ENCODE measurements at regions not wholly inside any gene's neighbourhood (a gene's known extent, or its start where the extent isn't known, plus 50 kb on each side); places are given as distances from the start of the nearest gene placed in this dataset.

- DNase-seq (ENCODE audit: low read depth) = no peak
- TF ChIP-seq, protein P1, sequence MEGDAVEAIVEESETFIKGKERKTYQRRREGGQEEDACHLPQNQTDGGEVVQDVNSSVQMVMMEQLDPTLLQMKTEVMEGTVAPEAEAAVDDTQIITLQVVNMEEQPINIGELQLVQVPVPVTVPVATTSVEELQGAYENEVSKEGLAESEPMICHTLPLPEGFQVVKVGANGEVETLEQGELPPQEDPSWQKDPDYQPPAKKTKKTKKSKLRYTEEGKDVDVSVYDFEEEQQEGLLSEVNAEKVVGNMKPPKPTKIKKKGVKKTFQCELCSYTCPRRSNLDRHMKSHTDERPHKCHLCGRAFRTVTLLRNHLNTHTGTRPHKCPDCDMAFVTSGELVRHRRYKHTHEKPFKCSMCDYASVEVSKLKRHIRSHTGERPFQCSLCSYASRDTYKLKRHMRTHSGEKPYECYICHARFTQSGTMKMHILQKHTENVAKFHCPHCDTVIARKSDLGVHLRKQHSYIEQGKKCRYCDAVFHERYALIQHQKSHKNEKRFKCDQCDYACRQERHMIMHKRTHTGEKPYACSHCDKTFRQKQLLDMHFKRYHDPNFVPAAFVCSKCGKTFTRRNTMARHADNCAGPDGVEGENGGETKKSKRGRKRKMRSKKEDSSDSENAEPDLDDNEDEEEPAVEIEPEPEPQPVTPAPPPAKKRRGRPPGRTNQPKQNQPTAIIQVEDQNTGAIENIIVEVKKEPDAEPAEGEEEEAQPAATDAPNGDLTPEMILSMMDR (IDR thresholded peaks at IDR 0.05; ENCODE audit: control insufficient read depth, extremely low read depth, insufficient read depth) = no peak
- H3K4me3 ChIP-seq (ENCODE audit: low read depth, low read length) = no peak overlapping the region
Observed at GRCh38 chr13:23947893-23948292, 50.6 kb upstream of the C1QTNF9B start.

GRCh38 chr13:23949200-23949599 lies 51.9 kb upstream of the C1QTNF9B start:
- no peak for DNase-seq (ENCODE audit: low read depth)
- H3K4me3 ChIP-seq (ENCODE audit: low read depth, low read length) = no peak overlapping the region
- TF ChIP-seq, protein P1 (IDR thresholded peaks at IDR 0.05; ENCODE audit: control insufficient read depth, extremely low read depth, insufficient read depth) = no peak

DNA sequence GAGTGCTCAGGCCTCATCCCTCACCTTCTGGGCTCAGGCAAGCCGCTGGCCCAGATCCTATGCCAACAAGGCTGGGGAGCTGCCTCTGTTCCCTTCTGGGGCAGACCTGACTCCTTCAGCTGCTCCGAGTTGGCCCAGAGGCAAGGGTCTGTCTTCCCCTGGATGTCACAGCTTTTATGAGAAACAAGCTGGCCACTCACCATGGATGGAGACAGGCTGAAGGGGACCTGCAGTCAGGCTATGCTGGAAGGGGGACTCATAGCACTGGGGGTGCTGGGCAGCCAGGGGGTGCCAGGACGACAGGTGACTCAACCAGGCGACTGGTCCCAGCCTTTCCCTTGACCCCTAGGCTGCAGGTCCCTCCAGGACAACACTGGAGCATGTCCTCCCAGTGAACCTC lies 52.4 kb upstream of the C1QTNF9B start:
- TF ChIP-seq, protein P1 (IDR thresholded peaks at IDR 0.05; ENCODE audit: control insufficient read depth, extremely low read depth, insufficient read depth) = no peak
- no peak overlapping the region for H3K4me3 ChIP-seq (ENCODE audit: low read depth, low read length)
- no peak for DNase-seq (ENCODE audit: low read depth)

DNA sequence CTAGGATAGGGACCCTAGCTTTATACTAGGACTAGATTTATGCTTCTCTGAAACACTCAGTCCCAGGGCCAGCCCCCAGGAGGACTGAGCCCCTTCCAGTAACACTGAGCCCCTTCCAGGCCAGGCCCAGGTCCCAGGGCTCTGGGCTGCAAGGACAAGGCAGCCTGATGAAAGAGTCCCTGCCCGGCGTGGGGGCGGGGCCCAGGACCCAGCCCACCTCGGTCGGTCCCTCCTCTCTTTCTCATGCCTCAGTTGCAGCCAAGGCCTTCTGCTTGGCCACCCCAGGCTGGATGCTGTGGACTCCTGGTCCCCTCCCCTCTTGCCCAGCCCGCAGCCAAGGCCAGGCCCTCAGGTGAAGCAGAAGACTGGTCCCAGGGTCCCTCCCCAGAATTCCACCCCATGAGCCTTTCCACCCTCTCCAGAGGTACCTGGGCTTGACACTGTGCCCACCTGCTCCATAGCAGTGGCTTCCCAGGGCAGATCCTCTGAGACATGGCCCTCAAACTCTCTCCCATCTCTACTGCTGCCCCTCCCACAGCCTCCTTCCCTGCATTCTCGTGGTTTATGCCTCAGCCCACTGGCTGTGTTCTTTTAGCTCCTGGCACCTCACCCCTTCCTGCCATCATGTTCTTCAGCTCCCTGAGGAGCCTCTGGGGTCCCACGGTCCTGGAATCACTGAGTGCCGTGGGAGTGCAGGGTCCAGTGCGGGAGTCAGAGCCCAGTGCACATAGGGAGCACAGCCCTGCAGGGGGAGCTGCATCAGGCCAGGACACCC lies 53.6 kb upstream of the C1QTNF9B start:
- TF ChIP-seq, protein P1 (IDR thresholded peaks at IDR 0.05; ENCODE audit: control insufficient read depth, extremely low read depth, insufficient read depth) = no peak
- DNase-seq (ENCODE audit: low read depth) = no peak
- H3K4me3 ChIP-seq (ENCODE audit: low read depth, low read length) = no peak overlapping the region

DNA sequence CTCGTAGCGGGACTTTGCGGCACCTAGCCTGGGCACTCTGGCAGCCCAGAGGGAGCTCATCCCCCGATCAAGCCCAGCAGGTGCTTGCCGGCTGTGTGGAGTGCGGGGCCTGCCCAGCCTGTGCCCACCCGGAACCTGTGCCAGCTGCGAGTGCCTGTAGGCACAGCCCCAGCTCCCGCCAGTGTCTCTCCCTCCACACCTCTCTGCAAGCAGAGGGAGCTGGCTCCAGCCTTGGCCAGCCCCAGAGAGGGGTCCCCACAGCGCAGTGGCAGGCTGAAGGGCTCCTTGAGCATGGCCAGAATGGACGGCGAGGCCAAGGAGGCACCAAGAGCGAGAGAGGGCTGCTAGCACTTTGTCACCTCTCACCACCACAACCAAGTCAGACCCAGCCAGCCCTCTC lies 55.5 kb upstream of the C1QTNF9B start:
- no peak for DNase-seq (ENCODE audit: low read depth)
- TF ChIP-seq, protein P1 (IDR thresholded peaks at IDR 0.05; ENCODE audit: control insufficient read depth, extremely low read depth, insufficient read depth) = no peak

GRCh38 chr13:23953860-23954512 lies 56.7 kb upstream of the C1QTNF9B start:
- H3K4me3 ChIP-seq (ENCODE audit: low read depth, low read length) = no peak overlapping the region
- no peak for DNase-seq (ENCODE audit: low read depth)
- TF ChIP-seq, protein P1 (IDR thresholded peaks at IDR 0.05; ENCODE audit: control insufficient read depth, extremely low read depth, insufficient read depth) = no peak

More for the DNA sequence above, 55.5 kb upstream of the C1QTNF9B start:
- H3K4me3 ChIP-seq (ENCODE audit: low read depth, low read length) = no peak overlapping the region
